ENCODE measurements at regions not wholly inside any gene's neighbourhood (a gene's known extent, or its start where the extent isn't known, plus 50 kb on each side); places are given as distances from the start of the nearest gene placed in this dataset.
"Not testable (repeated sequence)": the region's sequence is repeated elsewhere in the genome, so short reads cannot be mapped to it uniquely, and the experiment has no call there.

- peak; percentile 50 for DNase-seq
These were observed 136.1 kb upstream of the CLINT1 start for GRCh38 chr5:157994906-157995519.

DNA sequence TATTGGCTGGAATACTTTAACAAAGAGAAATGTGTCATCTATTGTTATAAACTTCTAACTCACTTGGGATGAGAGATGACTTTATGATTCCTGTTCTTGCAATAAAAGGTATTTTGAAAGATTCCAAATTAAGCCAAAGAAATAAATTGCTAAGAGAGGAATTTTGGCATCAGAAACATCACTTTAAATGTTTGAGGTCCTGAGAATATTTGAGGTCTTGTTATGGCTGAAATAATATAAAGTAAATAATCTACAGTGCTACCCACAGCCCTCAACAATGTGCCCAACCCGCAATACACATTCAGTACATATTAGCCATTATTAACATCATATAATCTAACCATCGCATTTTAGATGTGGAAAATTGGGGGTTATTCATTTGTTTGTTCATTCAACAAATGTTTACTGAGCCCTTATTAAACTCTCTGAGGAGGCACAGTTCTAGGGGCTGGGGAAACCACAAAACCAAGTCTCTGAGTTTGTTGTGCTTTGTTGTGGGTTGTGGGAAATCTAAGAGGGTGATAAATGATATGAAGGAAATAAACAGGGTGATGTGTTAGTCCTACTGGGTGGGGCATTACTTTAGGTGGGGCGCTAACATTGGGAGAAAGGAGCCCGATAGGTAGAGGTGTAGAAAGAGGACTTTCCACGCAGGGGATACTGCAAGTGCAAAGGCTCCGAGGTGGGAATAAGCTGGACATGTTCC, 135.2 kb upstream of the CLINT1 start:
- peak; percentile 69 for DNase-seq

- no peak for DNase-seq
These were observed 134.3 kb upstream of the CLINT1 start for GRCh38 chr5:157993201-157993600.

DNA sequence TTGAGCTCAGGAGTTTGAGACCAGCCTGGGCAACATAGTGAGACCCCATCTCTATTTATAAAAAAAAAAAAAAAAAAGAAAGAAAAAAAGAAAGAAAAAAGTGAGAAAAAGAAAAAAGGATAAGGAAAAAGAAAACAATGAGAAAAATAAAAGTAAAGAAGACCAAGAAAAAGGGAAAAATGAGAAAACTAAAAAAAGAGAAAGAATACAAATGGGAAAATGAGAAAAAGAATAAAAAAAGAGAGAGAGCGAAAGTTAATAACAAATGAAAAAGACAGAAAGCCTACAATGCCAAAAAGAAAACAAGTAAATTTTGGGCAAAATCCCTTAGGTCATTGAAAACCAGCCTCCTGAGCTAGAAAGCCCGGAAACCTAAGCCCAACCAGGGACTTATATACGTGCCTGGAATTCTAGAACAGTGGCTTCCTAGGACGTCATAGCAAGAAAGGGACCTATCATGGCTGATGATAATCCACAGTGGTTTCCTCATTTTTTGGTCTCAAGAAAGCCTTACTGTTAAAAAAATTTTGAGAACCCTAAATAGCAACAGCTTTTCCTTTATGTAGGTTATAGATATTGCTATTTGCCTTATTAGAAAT, 131.7 kb upstream of the CLINT1 start:
- no peak for DNase-seq

DNA sequence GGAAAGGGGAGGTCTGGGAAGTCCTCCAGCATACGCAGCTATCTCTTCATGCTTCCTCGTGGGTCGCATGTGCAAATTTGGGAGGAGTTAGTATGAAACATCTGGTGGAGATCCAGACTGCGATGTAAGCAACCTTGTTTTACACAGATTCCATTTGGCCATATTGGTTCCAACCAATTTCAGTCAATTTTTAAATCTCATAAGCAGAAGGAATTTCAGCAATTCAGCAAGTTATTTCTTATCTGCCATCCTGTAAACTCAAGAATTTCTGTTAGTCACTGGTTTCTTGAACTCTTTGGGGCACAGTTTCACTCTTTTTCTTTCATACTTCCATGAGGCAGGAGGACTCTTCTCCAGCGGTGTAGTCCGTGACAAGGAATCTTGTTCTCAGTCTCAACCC, 130.4 kb upstream of the CLINT1 start:
- DNase-seq, result no peak

GRCh38 chr5:157987259-157987658, 128.3 kb upstream of the CLINT1 start:
- DNase-seq, result no peak

DNA sequence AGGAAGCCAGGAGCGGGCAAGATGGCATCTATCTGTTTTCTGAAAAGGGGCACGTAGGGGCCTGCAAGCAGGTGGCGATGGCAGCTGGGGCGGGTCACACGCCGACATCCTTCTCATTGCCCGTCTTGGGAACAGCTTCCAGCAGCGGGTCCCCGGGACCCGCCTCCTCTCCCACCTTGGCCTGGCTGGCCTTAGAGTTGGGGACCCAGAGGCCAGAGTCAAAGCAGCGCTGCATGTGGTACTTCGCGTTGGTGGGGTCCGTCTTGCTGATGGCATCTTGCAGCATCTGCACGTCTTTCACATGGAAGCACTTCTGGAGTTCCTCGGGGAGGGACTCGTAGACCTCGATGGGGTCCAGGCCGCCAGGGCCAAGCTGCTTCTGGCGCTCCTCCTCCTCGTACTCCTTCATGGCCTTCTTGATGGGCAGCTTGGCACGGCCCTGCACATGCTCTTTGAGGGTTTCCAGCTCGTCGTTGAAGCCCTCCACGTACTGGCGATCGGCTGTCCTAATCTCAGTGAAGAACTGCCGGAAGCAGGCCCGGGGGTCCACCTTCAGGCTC, 127.6 kb upstream of the CLINT1 start:
- DNase-seq, result no peak

GRCh38 chr5:157984611-157985010, 125.7 kb upstream of the CLINT1 start:
- DNase-seq, result no peak

GRCh38 chr5:157983906-157984551, 125.1 kb upstream of the CLINT1 start:
- DNase-seq, result no peak

DNA sequence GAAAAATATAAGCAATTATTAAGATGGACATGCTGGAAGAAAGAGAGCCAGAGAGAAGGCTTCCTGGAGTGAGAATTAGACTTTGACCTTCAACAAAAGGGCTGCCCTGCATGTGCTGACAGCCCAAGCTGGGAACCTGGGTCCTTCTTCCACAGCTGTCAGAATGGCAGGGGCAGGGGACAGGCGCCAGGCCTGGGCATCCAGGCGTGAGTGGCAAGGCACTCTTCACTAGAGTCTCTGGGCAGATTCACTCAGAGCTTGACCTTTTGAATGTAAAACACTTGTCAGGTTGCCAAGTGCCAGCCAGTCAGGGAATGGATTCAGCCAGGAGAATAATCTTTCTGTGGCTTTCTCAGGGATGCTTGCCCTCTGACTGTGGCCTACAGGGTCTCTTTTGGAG, 119.1 kb upstream of the CLINT1 start:
- DNase-seq, result no peak

GRCh38 chr5:157976429-157976828, 117.5 kb upstream of the CLINT1 start:
- no peak for DNase-seq

- no peak for DNase-seq
These were observed 113.6 kb upstream of the CLINT1 start for GRCh38 chr5:157972579-157972978.

DNA sequence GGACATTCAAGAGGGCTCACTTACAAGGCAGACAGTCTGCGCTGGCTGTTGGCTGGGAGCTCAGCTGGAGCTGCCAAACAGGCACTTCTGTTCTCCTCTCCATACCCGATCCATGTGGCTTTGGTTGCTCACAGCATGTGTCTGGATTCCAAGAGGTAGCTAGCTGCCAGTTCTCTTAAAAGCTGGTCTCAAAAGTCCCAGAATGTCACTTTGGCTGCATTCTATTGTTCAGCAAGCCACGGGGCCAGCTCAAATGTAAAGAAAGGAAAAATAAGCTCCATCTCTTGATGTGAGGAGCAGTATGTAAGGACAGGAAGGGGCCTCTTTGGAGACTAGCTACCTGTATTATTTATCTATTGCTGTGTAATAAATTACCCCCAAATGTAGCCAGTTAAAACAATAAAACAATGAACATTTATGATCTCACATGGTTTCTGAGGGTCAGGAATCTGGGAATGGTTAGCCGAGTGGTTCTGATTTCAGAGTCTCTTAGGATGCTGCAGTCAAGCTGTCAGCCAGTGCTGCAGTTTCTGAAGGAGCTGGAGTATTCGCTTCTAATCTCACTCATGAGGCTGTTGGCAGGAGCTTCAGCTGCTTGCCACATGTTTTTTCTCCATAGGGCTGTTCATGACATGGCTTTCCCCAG, 112.7 kb upstream of the CLINT1 start:
- DNase-seq, result no peak

- not testable (repeated sequence) for DNase-seq
These were observed 109.6 kb upstream of the CLINT1 start for GRCh38 chr5:157968570-157968969.

DNA sequence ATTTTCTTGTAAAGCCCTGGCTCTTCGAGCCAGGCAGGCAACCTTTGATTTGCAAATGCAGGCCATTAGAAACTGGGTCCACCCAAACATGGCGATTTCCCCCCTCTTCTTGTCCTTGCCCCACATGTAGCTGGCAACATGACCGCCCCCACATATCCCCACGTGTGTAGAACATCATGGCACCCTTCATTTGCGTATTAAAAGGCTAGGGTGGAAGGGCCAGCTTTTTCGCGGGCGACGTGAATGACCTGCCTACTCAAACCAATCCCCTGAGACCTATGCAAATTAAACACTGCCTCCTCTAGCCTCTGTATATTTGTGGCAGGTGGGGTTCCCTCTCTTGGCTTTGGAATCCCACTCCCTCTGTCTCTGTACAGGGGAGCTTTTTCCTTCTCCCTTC, 107.0 kb upstream of the CLINT1 start:
- no peak for DNase-seq

GRCh38 chr5:157965040-157965678, 106.2 kb upstream of the CLINT1 start:
- DNase-seq, result no peak

GRCh38 chr5:157963761-157964160, 104.8 kb upstream of the CLINT1 start:
- DNase-seq, result no peak

DNA sequence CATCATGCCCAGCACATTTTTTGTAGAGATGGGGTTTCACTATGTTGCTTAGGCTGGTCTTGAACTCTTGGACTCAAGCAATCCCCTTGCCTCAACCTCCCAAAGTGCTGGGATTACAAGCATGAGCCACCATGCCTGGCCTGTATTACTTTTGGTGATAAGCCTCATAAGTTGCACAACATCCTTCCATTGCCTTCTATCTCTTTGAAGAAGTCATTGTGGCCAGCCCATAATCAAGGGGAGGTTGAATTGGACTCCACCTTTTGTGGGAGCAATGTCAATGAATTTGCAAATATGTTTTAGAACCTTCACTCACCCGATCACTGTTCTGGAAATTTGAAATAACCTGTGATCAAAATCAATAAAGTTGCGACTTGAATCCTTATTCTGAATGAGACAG, 104.3 kb upstream of the CLINT1 start:
- no peak for DNase-seq

DNA sequence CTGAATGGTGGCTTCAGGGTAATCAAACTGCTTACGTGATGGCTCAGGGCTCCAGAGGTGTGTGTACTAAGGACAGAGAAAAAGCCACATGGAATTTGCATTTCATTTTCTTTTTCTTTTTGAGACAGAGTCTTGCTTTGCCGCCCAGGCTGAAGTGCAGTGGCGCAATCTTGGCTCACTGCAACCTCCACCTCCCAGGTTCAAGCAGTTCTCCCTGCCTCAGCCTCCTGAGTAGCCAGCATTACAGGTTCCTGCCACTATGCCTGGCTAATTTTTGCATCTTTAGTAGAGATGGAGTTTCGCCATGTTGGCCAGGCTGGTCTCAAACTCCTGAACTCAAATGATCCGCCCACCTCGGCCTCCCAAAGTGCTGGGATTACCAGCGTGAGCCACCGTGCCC, 103.7 kb upstream of the CLINT1 start:
- DNase-seq, result not testable (repeated sequence)

DNA sequence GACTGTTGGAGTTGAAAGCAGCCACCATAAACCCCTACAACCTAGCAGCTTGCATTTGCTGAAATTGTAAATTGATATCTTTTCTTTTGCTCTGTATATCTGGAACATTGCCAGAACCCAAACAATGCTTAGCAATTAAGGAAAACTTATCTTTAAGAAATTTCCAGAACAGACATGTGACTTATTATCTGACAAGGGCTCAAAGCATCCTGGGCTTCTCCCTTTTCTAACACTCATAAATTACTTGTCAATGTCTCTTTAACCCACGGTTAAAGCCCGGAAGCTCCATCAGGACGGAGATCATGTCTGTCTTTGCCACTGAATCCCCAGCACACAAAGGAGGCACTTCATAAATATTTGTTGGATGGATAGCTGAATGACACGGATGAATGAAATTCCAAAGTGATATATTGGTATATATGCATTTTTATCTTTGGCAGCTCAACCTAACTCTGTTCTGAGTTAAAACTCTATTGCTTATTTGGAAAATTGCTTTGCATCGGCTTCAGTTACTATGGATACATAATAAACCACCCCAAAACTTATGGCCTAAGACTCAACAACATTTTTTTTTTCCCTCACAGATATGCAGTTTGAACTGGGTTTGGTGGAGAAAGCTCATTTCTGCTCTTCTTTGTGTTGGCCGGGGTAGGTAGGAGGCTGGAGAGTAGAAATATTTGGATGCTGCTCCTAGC, 103.1 kb upstream of the CLINT1 start:
- DNase-seq, result no peak

DNA sequence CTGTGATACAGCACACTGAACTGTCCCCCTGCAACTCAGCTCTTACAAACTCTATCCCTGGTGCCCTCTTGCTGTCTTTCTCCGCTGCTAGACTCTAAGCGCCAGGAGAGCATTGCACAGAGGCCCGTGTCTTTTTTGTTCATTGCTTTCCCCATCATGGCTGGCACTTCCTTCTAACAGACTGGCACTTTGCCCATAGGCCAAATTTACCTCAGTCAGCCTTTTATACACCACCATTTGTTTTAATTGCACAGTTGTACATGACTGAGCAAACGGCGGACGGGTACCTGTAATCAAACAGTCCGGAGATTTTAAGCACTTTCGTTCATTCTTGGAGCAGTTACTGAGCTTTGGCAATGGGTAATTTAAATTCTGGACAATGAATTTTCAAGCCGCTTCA, 102.2 kb upstream of the CLINT1 start:
- no peak for DNase-seq

DNA sequence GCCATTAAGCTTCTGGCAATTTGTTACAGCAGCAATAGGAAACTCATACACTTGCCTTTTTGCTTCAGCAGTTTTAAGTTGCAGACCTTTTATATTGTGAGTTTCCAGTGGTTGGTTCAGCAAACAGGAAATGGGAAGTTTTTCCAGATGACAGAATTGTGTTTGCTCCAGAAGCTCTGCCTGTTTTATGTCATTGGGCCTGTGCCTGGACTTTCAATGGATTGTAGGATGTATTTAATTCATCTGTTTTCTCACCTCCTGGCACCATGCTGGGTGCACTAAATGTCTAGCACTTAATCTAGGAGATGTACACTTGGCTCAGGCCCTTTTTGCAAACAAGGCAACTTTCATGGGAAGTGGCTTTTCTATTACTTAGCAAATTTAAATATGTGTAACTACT, 100.4 kb upstream of the CLINT1 start:
- DNase-seq, result no peak
